Ovary (tissue), 3 donors: ENCODE measurements at regions not wholly inside any gene's neighbourhood (a gene's known extent, or its start where the extent isn't known, plus 50 kb on each side); places are given as distances from the start of the nearest gene placed in this dataset.

Experiments
- EP300 ChIP-seq: sonication (generic); formaldehyde crosslinking; IDR thresholded peaks from one replicate; pipeline ENCODE4 v1.6.1; 2017; ENCODE audit warnings: antibody characterized with exemption
- TF ChIP-seq, protein P1 (sequence below), 3 donors: fragments of 450-650 bp in 2 of 3; fragments of 200-600 bp in 1 of 3; IDR thresholded peaks; one replicate each; pipeline versions ENCODE4 v1.5.1 to v1.8.0; 2016 to 2022; ENCODE audit warnings: antibody characterized with exemption in 3 of 3, mild to moderate bottlenecking in 1 of 3
- donor health status: DM: no; HTN: no; CAD: no.

DNA sequence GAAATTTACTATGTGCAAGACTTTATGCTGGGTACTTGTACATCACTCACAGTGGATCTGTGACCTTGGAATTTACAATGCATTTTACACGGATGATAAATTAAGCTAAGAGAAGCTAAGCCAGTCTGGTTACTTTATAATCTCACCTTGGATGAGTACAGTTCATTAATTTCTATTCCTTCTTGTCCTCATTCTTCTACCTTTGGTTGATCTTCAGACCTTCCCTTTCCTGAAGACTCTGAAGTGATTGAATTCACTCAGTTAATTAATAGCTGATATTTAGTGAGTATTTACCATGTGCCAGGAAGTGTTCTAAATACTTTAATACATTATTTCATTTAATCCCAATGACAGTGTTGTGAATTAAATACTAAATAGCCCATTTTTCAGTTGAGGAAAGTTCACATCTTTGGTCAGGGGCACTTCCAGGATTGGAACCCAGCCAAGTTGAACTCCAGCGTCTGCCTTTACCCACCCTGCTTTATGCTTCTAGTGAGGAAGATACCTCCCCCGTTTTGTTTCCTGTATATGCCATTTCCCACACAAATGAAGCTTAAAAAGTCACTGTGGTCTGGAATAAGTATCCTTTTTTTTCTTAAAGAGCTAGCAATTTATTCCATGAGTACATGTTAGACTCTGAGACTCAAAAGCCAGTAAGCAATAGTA is 146.6 kb downstream of the TLR5 start:
- TF ChIP-seq, protein P1, sequence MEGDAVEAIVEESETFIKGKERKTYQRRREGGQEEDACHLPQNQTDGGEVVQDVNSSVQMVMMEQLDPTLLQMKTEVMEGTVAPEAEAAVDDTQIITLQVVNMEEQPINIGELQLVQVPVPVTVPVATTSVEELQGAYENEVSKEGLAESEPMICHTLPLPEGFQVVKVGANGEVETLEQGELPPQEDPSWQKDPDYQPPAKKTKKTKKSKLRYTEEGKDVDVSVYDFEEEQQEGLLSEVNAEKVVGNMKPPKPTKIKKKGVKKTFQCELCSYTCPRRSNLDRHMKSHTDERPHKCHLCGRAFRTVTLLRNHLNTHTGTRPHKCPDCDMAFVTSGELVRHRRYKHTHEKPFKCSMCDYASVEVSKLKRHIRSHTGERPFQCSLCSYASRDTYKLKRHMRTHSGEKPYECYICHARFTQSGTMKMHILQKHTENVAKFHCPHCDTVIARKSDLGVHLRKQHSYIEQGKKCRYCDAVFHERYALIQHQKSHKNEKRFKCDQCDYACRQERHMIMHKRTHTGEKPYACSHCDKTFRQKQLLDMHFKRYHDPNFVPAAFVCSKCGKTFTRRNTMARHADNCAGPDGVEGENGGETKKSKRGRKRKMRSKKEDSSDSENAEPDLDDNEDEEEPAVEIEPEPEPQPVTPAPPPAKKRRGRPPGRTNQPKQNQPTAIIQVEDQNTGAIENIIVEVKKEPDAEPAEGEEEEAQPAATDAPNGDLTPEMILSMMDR (IDR thresholded peaks at IDR 0.05), result no peak
- TF ChIP-seq EP300, result no peak
